B cell (primary cell): ENCODE measurements at regions not wholly inside any gene's neighbourhood (a gene's known extent, or its start where the extent isn't known, plus 50 kb on each side); places are given as distances from the start of the nearest gene placed in this dataset.

ENCODE experiments used
- CTCF ChIP-seq: fragments of 200-600 bp; IDR thresholded peaks from one replicate; pipeline ENCODE4 v1.8.0; 2022; ENCODE audit warnings: antibody characterized with exemption, mild to moderate bottlenecking
- EZH2 ChIP-seq: IDR thresholded peaks from 2 replicates; pipeline ENCODE4 v1.6.1; 2012; ENCODE audit warnings: borderline replicate concordance, low read depth, mild to moderate bottlenecking, moderate library complexity, low read length; ENCODE audit not compliant: insufficient read depth, poor library complexity, severe bottlenecking

- TF ChIP-seq CTCF = no peak
- no peak for TF ChIP-seq EZH2
Measured at GRCh38 chr7:17440831-17441230, 142.4 kb downstream of the AHR start.
